ENCODE measurements at regions not wholly inside any gene's neighbourhood (a gene's known extent, or its start where the extent isn't known, plus 50 kb on each side); places are given as distances from the start of the nearest gene placed in this dataset.

GRCh38 chr11:113626736-113627135, 79.4 kb downstream of the TMPRSS5 start:
- Histone ChIP-seq H3K36me3 (ENCODE audit: control insufficient read depth, insufficient read depth, low read length) (no peaks in the 10 kb centered on the region), H3K27me3 (ENCODE audit: control insufficient read depth, insufficient read depth, low read length) (peaks cover 2% of the 10 kb centered on the region), H3K4me3 (ENCODE audit: low read depth, low read length) (no peak overlapping the region)
- DNase-seq (ENCODE audit: low read depth), result no peak
- no peak for TF ChIP-seq CTCF (IDR thresholded peaks at IDR 0.05; ENCODE audit: insufficient read depth, low read length, poor library complexity, severe bottlenecking)

GRCh38 chr11:113623114-113623513, 83.0 kb downstream of the TMPRSS5 start:
- TF ChIP-seq CTCF (IDR thresholded peaks at IDR 0.05; ENCODE audit: insufficient read depth, low read length, poor library complexity, severe bottlenecking), result no peak
- no peak overlapping the region for H3K4me3 ChIP-seq (ENCODE audit: low read depth, low read length)
- no peaks in the 10 kb centered on the region for H3K36me3 ChIP-seq (ENCODE audit: control insufficient read depth, insufficient read depth, low read length)
- DNase-seq (ENCODE audit: low read depth), result no peak
- H3K27me3 ChIP-seq (ENCODE audit: control insufficient read depth, insufficient read depth, low read length), result peaks cover 2% of the 10 kb centered on the region

- Histone ChIP-seq H3K36me3 (ENCODE audit: control insufficient read depth, insufficient read depth, low read length) (no peaks in the 10 kb centered on the region), H3K4me3 (ENCODE audit: low read depth, low read length) (no peak overlapping the region), H3K27me3 (ENCODE audit: control insufficient read depth, insufficient read depth, low read length) (no peaks in the 10 kb centered on the region)
- no peak for TF ChIP-seq CTCF (IDR thresholded peaks at IDR 0.05; ENCODE audit: insufficient read depth, low read length, poor library complexity, severe bottlenecking)
- DNase-seq (ENCODE audit: low read depth), result no peak
Measured at GRCh38 chr11:113618360-113618759, 87.7 kb downstream of the TMPRSS5 start.

GRCh38 chr11:113615773-113616172, 90.3 kb downstream of the TMPRSS5 start:
- Histone ChIP-seq H3K4me3 (ENCODE audit: low read depth, low read length) (no peak overlapping the region), H3K27me3 (ENCODE audit: control insufficient read depth, insufficient read depth, low read length) (no peaks in the 10 kb centered on the region), H3K36me3 (ENCODE audit: control insufficient read depth, insufficient read depth, low read length) (no peaks in the 10 kb centered on the region)
- TF ChIP-seq CTCF (IDR thresholded peaks at IDR 0.05; ENCODE audit: insufficient read depth, low read length, poor library complexity, severe bottlenecking), result no peak
- DNase-seq (ENCODE audit: low read depth), result no peak

- H3K27me3 ChIP-seq (ENCODE audit: control insufficient read depth, insufficient read depth, low read length), result no peaks in the 10 kb centered on the region
- no peak for DNase-seq (ENCODE audit: low read depth)
- no peak overlapping the region for H3K4me3 ChIP-seq (ENCODE audit: low read depth, low read length)
- no peaks in the 10 kb centered on the region for H3K36me3 ChIP-seq (ENCODE audit: control insufficient read depth, insufficient read depth, low read length)
- no peak for TF ChIP-seq CTCF (IDR thresholded peaks at IDR 0.05; ENCODE audit: insufficient read depth, low read length, poor library complexity, severe bottlenecking)
Measured at GRCh38 chr11:113615098-113615497, 91.0 kb downstream of the TMPRSS5 start.

- Histone ChIP-seq H3K36me3 (ENCODE audit: control insufficient read depth, insufficient read depth, low read length) (no peaks in the 10 kb centered on the region), H3K4me3 (ENCODE audit: low read depth, low read length) (no peak overlapping the region), H3K27me3 (ENCODE audit: control insufficient read depth, insufficient read depth, low read length) (no peaks in the 10 kb centered on the region)
- DNase-seq (ENCODE audit: low read depth), result no peak
- no peak for TF ChIP-seq CTCF (IDR thresholded peaks at IDR 0.05; ENCODE audit: insufficient read depth, low read length, poor library complexity, severe bottlenecking)
Measured at GRCh38 chr11:113614097-113614496, 92.0 kb downstream of the TMPRSS5 start.

Measured in kidney epithelial cell (primary cell).